ENCODE measurements at regions not wholly inside any gene's neighbourhood (a gene's known extent, or its start where the extent isn't known, plus 50 kb on each side); places are given as distances from the start of the nearest gene placed in this dataset.
A peak's percentile ranks its signal among the peaks of the same experiment; 100 is the strongest.

GRCh38 chr11:91956711-91957110 is 267.9 kb upstream of the FAT3 start:
- peaks cover 10% of the 10 kb centered on the region; the same call in 1 of the 2 replicates for H3K9me3 ChIP-seq (ENCODE audit: insufficient read depth, low read length)
- H4K20me1 ChIP-seq (ENCODE audit: insufficient read depth, low read length) = no peaks in the 10 kb centered on the region
- no peak for TF ChIP-seq CTCF (IDR thresholded peaks at IDR 0.05; ENCODE audit: low read depth, low read length)

GRCh38 chr11:91955206-91955605 is 269.4 kb upstream of the FAT3 start:
- no peak overlapping the region for H3K9ac ChIP-seq (ENCODE audit: low read length)
- no peak overlapping the region for H2AFZ ChIP-seq (ENCODE audit: low read depth, low read length)
- no peaks in the 10 kb centered on the region for H4K20me1 ChIP-seq (ENCODE audit: insufficient read depth, low read length)
- no peak for TF ChIP-seq CTCF (IDR thresholded peaks at IDR 0.05; ENCODE audit: low read depth, low read length)
- TF ChIP-seq EZH2phosphoT487 (IDR thresholded peaks at IDR 0.05; ENCODE audit: low read depth) = no peak
- H3K4me3 ChIP-seq (ENCODE audit: low read length) = no peak overlapping the region
- H3K4me1 ChIP-seq (ENCODE audit: low read length) = peaks cover 9% of the 10 kb centered on the region; the same call in 1 of the 2 replicates
- peaks cover 4% of the 10 kb centered on the region; the same call in 1 of the 2 replicates for H3K9me3 ChIP-seq (ENCODE audit: insufficient read depth, low read length)
- no peak overlapping the region for H3K27ac ChIP-seq (ENCODE audit: low read length)
- no peaks in the 10 kb centered on the region for H3K79me2 ChIP-seq (ENCODE audit: low read length)
- peaks cover 3% of the 10 kb centered on the region for H3K36me3 ChIP-seq (replicated peaks; ENCODE audit: low read depth, low read length)
- no peaks in the 10 kb centered on the region for H3K27me3 ChIP-seq (ENCODE audit: low read depth, low read length)
- no peak overlapping the region for H3K4me2 ChIP-seq (ENCODE audit: low read length)

More at GRCh38 chr11:91956711-91957110, 267.9 kb upstream of the FAT3 start:
- no peak overlapping the region for H3K4me2 ChIP-seq (ENCODE audit: low read length)
- no peaks in the 10 kb centered on the region for H3K79me2 ChIP-seq (ENCODE audit: low read length)
- H3K36me3 ChIP-seq (replicated peaks; ENCODE audit: low read depth, low read length) = peaks cover 4% of the 10 kb centered on the region
- H3K4me1 ChIP-seq (ENCODE audit: low read length) = peaks cover 9% of the 10 kb centered on the region; the same call in 1 of the 2 replicates
- no peak overlapping the region for H3K9ac ChIP-seq (ENCODE audit: low read length)
- H3K27ac ChIP-seq (ENCODE audit: low read length) = no peak overlapping the region
- no peak overlapping the region for H2AFZ ChIP-seq (ENCODE audit: low read depth, low read length)
- no peaks in the 10 kb centered on the region for H3K27me3 ChIP-seq (ENCODE audit: low read depth, low read length)
- no peak overlapping the region for H3K4me3 ChIP-seq (ENCODE audit: low read length)

GRCh38 chr11:91952056-91952455 is 272.6 kb upstream of the FAT3 start:
- Histone ChIP-seq H4K20me1 (ENCODE audit: insufficient read depth, low read length) (no peaks in the 10 kb centered on the region), H3K9me3 (ENCODE audit: insufficient read depth, low read length) (no peaks in the 10 kb centered on the region), H3K79me2 (ENCODE audit: low read length) (no peaks in the 10 kb centered on the region), H3K27ac (ENCODE audit: low read length) (no peak overlapping the region), H3K9ac (ENCODE audit: low read length) (no peak overlapping the region), H3K4me1 (ENCODE audit: low read length) (peaks cover 24% of the 10 kb centered on the region), H3K36me3 (replicated peaks; ENCODE audit: low read depth, low read length) (no peaks in the 10 kb centered on the region), H3K4me3 (ENCODE audit: low read length) (no peak overlapping the region), H3K4me2 (ENCODE audit: low read length) (no peak overlapping the region), H2AFZ (ENCODE audit: low read depth, low read length) (no peak overlapping the region), H3K27me3 (ENCODE audit: low read depth, low read length) (no peaks in the 10 kb centered on the region)
- no peak for TF ChIP-seq CTCF (IDR thresholded peaks at IDR 0.05; ENCODE audit: low read depth, low read length)
- TF ChIP-seq EZH2phosphoT487 (IDR thresholded peaks at IDR 0.05; ENCODE audit: low read depth) = no peak

- TF ChIP-seq EZH2phosphoT487 (IDR thresholded peaks at IDR 0.05; ENCODE audit: low read depth) = no peak
- no peak for TF ChIP-seq CTCF (IDR thresholded peaks at IDR 0.05; ENCODE audit: low read depth, low read length)
- peak overlapping the region; percentile 36 for H3K4me2 ChIP-seq (ENCODE audit: low read length)
- H2AFZ ChIP-seq (ENCODE audit: low read depth, low read length) = no peak overlapping the region; the same call in 1 of the 2 replicates
- no peak overlapping the region for H3K4me3 ChIP-seq (ENCODE audit: low read length)
- H3K36me3 ChIP-seq (replicated peaks; ENCODE audit: low read depth, low read length) = no peaks in the 10 kb centered on the region
- no peak overlapping the region for H3K27ac ChIP-seq (ENCODE audit: low read length)
- peaks cover 26% of the 10 kb centered on the region for H3K4me1 ChIP-seq (ENCODE audit: low read length)
- no peak overlapping the region for H3K9ac ChIP-seq (ENCODE audit: low read length)
- no peaks in the 10 kb centered on the region for H3K9me3 ChIP-seq (ENCODE audit: insufficient read depth, low read length)
- H3K27me3 ChIP-seq (ENCODE audit: low read depth, low read length) = no peaks in the 10 kb centered on the region
- no peaks in the 10 kb centered on the region for H3K79me2 ChIP-seq (ENCODE audit: low read length)
- H4K20me1 ChIP-seq (ENCODE audit: insufficient read depth, low read length) = no peaks in the 10 kb centered on the region
These were observed 277.3 kb upstream of the FAT3 start for GRCh38 chr11:91947215-91947820.
